ENCODE measurements at regions not wholly inside any gene's neighbourhood (a gene's known extent, or its start where the extent isn't known, plus 50 kb on each side); places are given as distances from the start of the nearest gene placed in this dataset.
A peak's percentile ranks its signal among the peaks of the same experiment; 100 is the strongest.

DNA sequence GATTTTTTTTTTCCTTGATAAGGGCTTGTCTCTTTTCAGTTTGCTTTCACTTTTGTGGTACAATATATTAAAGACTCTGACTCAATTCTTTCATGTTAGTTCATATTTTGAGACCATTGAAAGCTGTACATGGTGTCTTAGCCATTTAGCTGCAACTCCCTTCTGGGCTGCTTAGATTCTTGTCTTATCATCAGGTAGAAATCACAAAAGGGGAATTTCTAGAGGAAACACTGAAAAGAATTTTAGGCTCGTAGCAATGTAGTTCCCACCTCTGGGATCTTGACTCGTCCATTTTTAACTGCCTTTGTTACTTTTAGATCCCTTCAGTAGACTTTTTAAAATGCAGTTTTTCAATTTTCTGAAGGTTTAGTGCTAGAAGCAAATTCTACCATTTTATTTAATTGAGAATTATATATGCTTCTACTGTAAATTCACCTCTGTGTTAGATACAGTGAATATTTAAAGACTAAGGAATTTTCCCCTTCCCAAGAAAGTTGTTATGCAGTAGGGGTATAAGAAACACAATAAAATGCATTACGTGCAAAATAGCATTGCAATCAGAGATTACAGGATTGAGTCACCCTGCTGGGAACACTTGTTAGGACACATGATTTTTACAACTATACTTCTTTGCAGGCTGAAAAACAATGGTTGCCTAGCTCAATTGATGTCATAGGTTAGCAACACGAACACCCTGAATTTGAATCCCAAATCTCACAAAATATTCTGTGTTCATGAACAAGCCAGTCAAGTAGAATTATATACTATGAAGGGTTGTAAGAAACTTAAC is 772.7 kb downstream of the PDCD6IP start:
- no peaks in the 10 kb centered on the region for H3K27me3 ChIP-seq (ENCODE audit: control insufficient read depth, insufficient read depth, low read length)
- no peak for FAIRE-seq

DNA sequence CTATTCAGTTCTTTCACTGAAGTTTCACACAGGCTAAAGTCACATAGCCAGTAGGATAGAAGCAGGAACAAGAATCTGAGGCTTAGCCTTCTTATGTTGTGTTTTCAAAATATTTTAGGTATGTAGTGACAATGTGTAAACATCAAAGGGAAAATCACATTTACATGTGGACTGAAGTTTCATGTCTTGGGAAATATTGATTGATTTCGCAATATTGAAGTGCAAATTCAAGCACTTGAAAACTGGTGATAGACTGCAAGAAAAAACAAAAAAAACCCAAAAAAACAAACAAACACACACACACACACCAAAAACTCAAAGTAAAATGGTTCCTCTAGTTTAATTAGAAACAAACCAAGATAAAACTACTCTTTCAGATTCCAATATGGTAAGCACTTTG is 773.3 kb downstream of the PDCD6IP start:
- DNase-seq (ENCODE audit: low read depth) (no peak), FAIRE-seq (no peak)
- TF ChIP-seq, protein P1, sequence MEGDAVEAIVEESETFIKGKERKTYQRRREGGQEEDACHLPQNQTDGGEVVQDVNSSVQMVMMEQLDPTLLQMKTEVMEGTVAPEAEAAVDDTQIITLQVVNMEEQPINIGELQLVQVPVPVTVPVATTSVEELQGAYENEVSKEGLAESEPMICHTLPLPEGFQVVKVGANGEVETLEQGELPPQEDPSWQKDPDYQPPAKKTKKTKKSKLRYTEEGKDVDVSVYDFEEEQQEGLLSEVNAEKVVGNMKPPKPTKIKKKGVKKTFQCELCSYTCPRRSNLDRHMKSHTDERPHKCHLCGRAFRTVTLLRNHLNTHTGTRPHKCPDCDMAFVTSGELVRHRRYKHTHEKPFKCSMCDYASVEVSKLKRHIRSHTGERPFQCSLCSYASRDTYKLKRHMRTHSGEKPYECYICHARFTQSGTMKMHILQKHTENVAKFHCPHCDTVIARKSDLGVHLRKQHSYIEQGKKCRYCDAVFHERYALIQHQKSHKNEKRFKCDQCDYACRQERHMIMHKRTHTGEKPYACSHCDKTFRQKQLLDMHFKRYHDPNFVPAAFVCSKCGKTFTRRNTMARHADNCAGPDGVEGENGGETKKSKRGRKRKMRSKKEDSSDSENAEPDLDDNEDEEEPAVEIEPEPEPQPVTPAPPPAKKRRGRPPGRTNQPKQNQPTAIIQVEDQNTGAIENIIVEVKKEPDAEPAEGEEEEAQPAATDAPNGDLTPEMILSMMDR (IDR thresholded peaks at IDR 0.05; ENCODE audit: insufficient read depth, low read length, severe bottlenecking), result no peak
- no peaks in the 10 kb centered on the region for H3K36me3 ChIP-seq (ENCODE audit: control insufficient read depth, insufficient read depth, low read length)
- no peaks in the 10 kb centered on the region for H3K27me3 ChIP-seq (ENCODE audit: control insufficient read depth, insufficient read depth, low read length)
- no peak overlapping the region for H3K4me3 ChIP-seq (ENCODE audit: low read depth, low read length)

More for the DNA sequence above, 772.7 kb downstream of the PDCD6IP start:
- Histone ChIP-seq H3K36me3 (ENCODE audit: control insufficient read depth, insufficient read depth, low read length) (no peaks in the 10 kb centered on the region), H3K4me3 (ENCODE audit: low read depth, low read length) (no peak overlapping the region)
- peak; percentile 27 for DNase-seq (ENCODE audit: low read depth)
- TF ChIP-seq, protein P1 (IDR thresholded peaks at IDR 0.05; ENCODE audit: insufficient read depth, low read length, severe bottlenecking), result no peak

DNA sequence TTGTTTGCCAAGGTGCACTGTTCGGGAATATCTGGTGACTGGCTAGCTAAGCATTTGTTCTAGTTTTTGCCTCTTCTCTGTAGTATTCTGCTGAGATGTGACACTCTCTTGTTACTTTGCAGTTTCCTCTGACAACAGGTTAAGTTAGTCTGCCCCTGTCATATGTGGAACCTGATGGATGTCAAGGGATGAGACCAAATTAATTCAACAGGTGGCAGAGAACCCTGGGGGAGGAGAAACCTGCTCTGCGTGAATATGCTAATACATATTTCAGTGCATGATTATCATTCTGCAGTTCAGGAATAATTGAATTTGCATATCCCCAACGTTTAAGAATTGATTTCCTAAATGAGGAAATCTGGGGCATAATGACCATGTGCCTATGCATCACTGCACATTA is 777.3 kb downstream of the PDCD6IP start:
- Histone ChIP-seq H3K36me3 (ENCODE audit: control insufficient read depth, insufficient read depth, low read length) (no peaks in the 10 kb centered on the region), H3K27me3 (ENCODE audit: control insufficient read depth, insufficient read depth, low read length) (no peaks in the 10 kb centered on the region), H3K4me3 (ENCODE audit: low read depth, low read length) (no peak overlapping the region)
- TF ChIP-seq, protein P1 (IDR thresholded peaks at IDR 0.05; ENCODE audit: insufficient read depth, low read length, severe bottlenecking), result no peak
- no peak for DNase-seq (ENCODE audit: low read depth)
- no peak for FAIRE-seq

DNA sequence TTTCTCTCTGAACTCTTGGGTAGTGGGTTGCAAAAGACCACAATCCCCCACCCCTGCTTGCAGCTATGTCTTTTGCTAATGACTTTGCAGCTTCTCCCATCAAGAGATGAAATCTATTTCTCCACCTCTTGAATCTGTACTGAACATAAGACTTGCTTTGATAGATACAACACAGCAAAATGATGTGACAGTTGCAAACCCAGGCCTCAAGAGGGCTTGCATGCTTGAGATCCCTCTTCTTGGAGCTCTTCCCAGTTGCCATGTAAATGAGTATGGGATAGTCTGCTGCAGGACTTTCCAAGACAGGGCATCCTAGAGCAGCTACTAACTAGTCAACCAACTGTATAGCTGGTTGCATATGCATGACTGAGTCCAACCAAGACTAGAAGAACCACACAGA is 783.6 kb downstream of the PDCD6IP start:
- no peaks in the 10 kb centered on the region for H3K27me3 ChIP-seq (ENCODE audit: control insufficient read depth, insufficient read depth, low read length)
- FAIRE-seq (no peak), DNase-seq (ENCODE audit: low read depth) (no peak)
- no peak overlapping the region for H3K4me3 ChIP-seq (ENCODE audit: low read depth, low read length)
- no peaks in the 10 kb centered on the region for H3K36me3 ChIP-seq (ENCODE audit: control insufficient read depth, insufficient read depth, low read length)
- TF ChIP-seq, protein P1 (IDR thresholded peaks at IDR 0.05; ENCODE audit: insufficient read depth, low read length, severe bottlenecking), result no peak

DNA sequence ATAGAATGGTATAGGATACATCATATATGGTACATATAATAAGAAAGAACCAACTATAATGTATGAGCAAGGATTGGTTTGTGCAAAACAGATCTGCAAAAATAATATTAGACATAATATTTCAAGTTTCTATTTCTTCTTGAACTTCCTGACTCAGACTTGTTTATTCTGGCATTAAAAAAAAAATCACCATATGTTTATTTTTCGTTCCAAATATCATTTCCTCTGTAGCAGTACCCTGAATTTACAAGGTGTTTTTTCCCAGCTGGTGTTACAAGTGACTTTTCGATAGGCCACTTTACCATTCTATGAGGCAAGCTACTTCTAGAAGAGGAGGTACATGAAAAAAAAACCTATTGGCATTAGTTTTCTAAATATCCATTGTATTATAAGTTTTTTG is 785.0 kb downstream of the PDCD6IP start:
- no peak overlapping the region for H3K4me3 ChIP-seq (ENCODE audit: low read depth, low read length)
- no peaks in the 10 kb centered on the region for H3K36me3 ChIP-seq (ENCODE audit: control insufficient read depth, insufficient read depth, low read length)
- H3K27me3 ChIP-seq (ENCODE audit: control insufficient read depth, insufficient read depth, low read length), result no peaks in the 10 kb centered on the region
- no peak for DNase-seq (ENCODE audit: low read depth)
- no peak for FAIRE-seq
- TF ChIP-seq, protein P1 (IDR thresholded peaks at IDR 0.05; ENCODE audit: insufficient read depth, low read length, severe bottlenecking), result no peak

DNA sequence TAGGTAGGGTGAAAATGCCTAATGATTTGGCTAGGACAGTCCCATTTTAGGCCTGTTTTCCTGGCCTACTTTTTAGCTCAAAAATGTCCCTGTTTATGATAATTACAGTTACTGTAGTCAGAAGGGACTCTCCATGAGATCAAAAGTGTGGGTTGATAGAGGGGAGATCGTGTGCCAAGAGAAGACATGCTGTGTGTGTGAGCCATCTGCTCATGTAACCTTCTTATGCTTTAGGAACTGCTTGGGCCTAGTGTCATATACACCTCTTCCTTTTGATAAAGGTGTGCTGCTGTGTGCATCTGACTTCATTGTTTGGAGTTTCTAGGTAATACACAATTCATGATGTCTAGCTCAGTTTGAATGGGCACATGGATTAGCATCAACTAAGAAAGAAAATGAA is 786.5 kb downstream of the PDCD6IP start:
- TF ChIP-seq, protein P1 (IDR thresholded peaks at IDR 0.05; ENCODE audit: insufficient read depth, low read length, severe bottlenecking), result no peak
- FAIRE-seq (no peak), DNase-seq (ENCODE audit: low read depth) (no peak)

More for the DNA sequence above, 786.5 kb downstream of the PDCD6IP start:
- Histone ChIP-seq H3K4me3 (ENCODE audit: low read depth, low read length) (no peak overlapping the region), H3K36me3 (ENCODE audit: control insufficient read depth, insufficient read depth, low read length) (no peaks in the 10 kb centered on the region), H3K27me3 (ENCODE audit: control insufficient read depth, insufficient read depth, low read length) (no peaks in the 10 kb centered on the region)
